A549 (cell line): ENCODE measurements at regions not wholly inside any gene's neighbourhood (a gene's known extent, or its start where the extent isn't known, plus 50 kb on each side); places are given as distances from the start of the nearest gene placed in this dataset.

Experiments
- ATAC-seq, 2 experiments: fragments of 200-7000 bp in 1 of 2; fragments of >200 bp in 1 of 2; cut with Nextera tagmentation in 1 of 2; cut with Tn5 transposase in 1 of 2; 3 replicates each; pipeline versions ENCODE4 v1.8.0 to v1.9.1; 2018 to 2020; ENCODE audit warnings: mild to moderate bottlenecking in 1 of 2, moderate library complexity in 1 of 2
- CTCF ChIA-PET: fragments of 300-600 bp; sonication (Branson Sonifier 250); formaldehyde crosslinking; extraction: SDS; loops from one replicate; lab custom pipeline; 2021; ENCODE audit warnings: antibody characterized with exemption, inconsistent platforms; lab: Yijun Ruan, JAX
- POLR2A ChIA-PET: fragments of 350-600 bp; formaldehyde crosslinking; extraction: SDS; loops from one replicate; lab custom pipeline; 2021; ENCODE audit warnings: antibody characterized with exemption, inconsistent platforms; lab: Yijun Ruan, JAX
- DNase-seq, 2 experiments: peaks; one replicate each; pipeline versions ENCODE4 v3.0.0 to v3.0.0-alpha.2; 2011 to 2016; ENCODE audit warnings: low read depth in 1 of 2, low spot score in 1 of 2
- FAIRE-seq: peaks from 2 replicates; lab custom pipeline; 2011; peaks lifted over from hg19 to GRCh38; lab: Jason Lieb, UNC
- H3K27ac ChIP-seq, 2 experiments: fragments of >200 bp; sonication (Bioruptor Twin); formaldehyde crosslinking; 3 replicates each; pipeline ENCODE4 v1.5.1; 2016 to 2017
- H3K4me1 ChIP-seq: fragments of >200 bp; sonication (Bioruptor Twin); formaldehyde crosslinking; 3 replicates; pipeline ENCODE4 v1.6.1; 2016
- H3K4me2 ChIP-seq: fragments of >200 bp; sonication (Bioruptor Twin); formaldehyde crosslinking; 3 replicates; pipeline ENCODE4 v1.6.1; 2016
- H3K4me3 ChIP-seq: fragments of >200 bp; sonication (Bioruptor Twin); formaldehyde crosslinking; 3 replicates; pipeline ENCODE4 v1.5.1; 2016
- H3K9me3 ChIP-seq: fragments of >200 bp; sonication (Bioruptor Twin); formaldehyde crosslinking; 3 replicates; pipeline ENCODE4 v1.6.1; 2016
- BHLHE40 ChIP-seq: IDR thresholded peaks from 2 replicates; pipeline ENCODE4 v1.6.1; 2012; ENCODE audit warnings: low read depth, low read length, inconsistent platforms
- CBX2 ChIP-seq: fragments of 200-600 bp; sonication (generic); IDR thresholded peaks from 2 replicates; pipeline ENCODE4 v1.6.1; 2016; ENCODE audit warnings: low read depth, mild to moderate bottlenecking, borderline replicate concordance
- CBX8 ChIP-seq: fragments of 200-600 bp; sonication (generic); IDR thresholded peaks from 2 replicates; pipeline ENCODE4 v1.6.1; 2016
- CEBPB ChIP-seq, 2 experiments: fragments of >200 bp in 1 of 2; sonication (Bioruptor Twin) in 1 of 2; formaldehyde crosslinking in 1 of 2; IDR thresholded peaks; 2 replicates each; pipeline ENCODE4 v1.6.1; 2012 to 2016
- CHD2 ChIP-seq: fragments of 150-350 bp; IDR thresholded peaks from 2 replicates; pipeline ENCODE4 v1.6.1; 2014; ENCODE audit warnings: low read length; ENCODE audit not compliant: partially characterized antibody
- EHF ChIP-seq: fragments of 250-450 bp; sonication (Bioruptor Pico); IDR thresholded peaks from 2 replicates; pipeline ENCODE4 v1.5.0; 2020; ENCODE audit warnings: mild to moderate bottlenecking
- ESRRA ChIP-seq: fragments of 150-350 bp; IDR thresholded peaks from 2 replicates; pipeline ENCODE4 v1.6.1; 2014; ENCODE audit warnings: mild to moderate bottlenecking, low read length, borderline replicate concordance
- FOSB ChIP-seq: fragments of 250-450 bp; sonication (Bioruptor Pico); IDR thresholded peaks from 2 replicates; pipeline ENCODE4 v1.5.0; 2020; ENCODE audit warnings: mild to moderate bottlenecking, moderate library complexity
- HOXB5 ChIP-seq: fragments of 250-450 bp; sonication (Bioruptor Pico); IDR thresholded peaks from 2 replicates; pipeline ENCODE4 v1.5.0; 2020; ENCODE audit warnings: mild to moderate bottlenecking, moderate library complexity
- JUN ChIP-seq, 2 experiments: fragments of >200 bp; sonication (Bioruptor Twin); formaldehyde crosslinking; IDR thresholded peaks; 2 replicates in 1 of 2; 3 replicates in 1 of 2; pipeline ENCODE4 v1.6.1; 2016 to 2017
- KDM1A ChIP-seq: fragments of 200-600 bp; sonication (generic); IDR thresholded peaks from 2 replicates; pipeline ENCODE4 v1.6.1; 2016; ENCODE audit warnings: low read depth, mild to moderate bottlenecking
- KDM5A ChIP-seq: fragments of 200-600 bp; sonication (generic); IDR thresholded peaks from 2 replicates; pipeline ENCODE4 v1.6.1; 2016; ENCODE audit warnings: antibody characterized with exemption, mild to moderate bottlenecking
- MAZ ChIP-seq: fragments of 150-350 bp; IDR thresholded peaks from 2 replicates; pipeline ENCODE4 v1.6.1; 2014; ENCODE audit warnings: antibody characterized with exemption, low read depth, low read length, borderline replicate concordance
- NFE2L2 ChIP-seq: fragments of 150-350 bp; conservative IDR thresholded peaks from 2 replicates; pipeline ENCODE4 v1.6.1; 2014; ENCODE audit warnings: low read length
- NPAS2 ChIP-seq: fragments of 250-450 bp; sonication (Bioruptor Pico); IDR thresholded peaks from 2 replicates; pipeline ENCODE4 v1.8.0; 2022; ENCODE audit warnings: mild to moderate bottlenecking, moderate library complexity, borderline replicate concordance
- POLR2AphosphoS2 ChIP-seq: conservative IDR thresholded peaks from 2 replicates; pipeline ENCODE4 v1.6.1; 2012; ENCODE audit warnings: low read length, improper control_type of control experiment, inconsistent platforms
- RFX5 ChIP-seq: fragments of 450-650 bp; IDR thresholded peaks from 2 replicates; pipeline ENCODE4 v1.7.1; 2014; ENCODE audit warnings: antibody characterized with exemption, mild to moderate bottlenecking, moderate library complexity
- SMC3 ChIP-seq: fragments of >200 bp; sonication (Bioruptor Twin); formaldehyde crosslinking; IDR thresholded peaks from 3 replicates; pipeline ENCODE4 v1.6.1; 2018; ENCODE audit warnings: inconsistent platforms
- TP53 ChIP-seq: fragments of 250-450 bp; sonication (Bioruptor Pico); IDR thresholded peaks from 2 replicates; pipeline ENCODE4 v1.5.0; 2021; ENCODE audit warnings: mild to moderate bottlenecking, moderate library complexity
- ZFP36 ChIP-seq: fragments of 450-650 bp; IDR thresholded peaks from 2 replicates; pipeline ENCODE4 v1.6.1; 2014; ENCODE audit warnings: borderline replicate concordance; ENCODE audit not compliant: partially characterized antibody
- ZNF302 ChIP-seq: fragments of 250-450 bp; sonication (Bioruptor Pico); IDR thresholded peaks from 2 replicates; pipeline ENCODE4 v1.9.0; 2021; ENCODE audit warnings: inconsistent platforms, mild to moderate bottlenecking, moderate library complexity
- WGBS: methylation state at CpG from one replicate; pipeline ENCODE4 v1.1.6; 2017; ENCODE audit errors: missing lambda C conversion rate; 5-methylcytosine and 5-hydroxymethylcytosine counted together
- TF ChIP-seq, protein P1 (sequence below): fragments of 450-650 bp; IDR thresholded peaks from 2 replicates; pipeline ENCODE4 v1.6.1; 2014; ENCODE audit warnings: antibody characterized with exemption
- TF ChIP-seq, protein P2 (sequence below): fragments of 150-350 bp; IDR thresholded peaks from 2 replicates; pipeline ENCODE4 v1.6.1; 2014; ENCODE audit warnings: low read depth, mild to moderate bottlenecking, low read length
- TF ChIP-seq, protein P3 (sequence below): fragments of 200-600 bp; sonication (generic); IDR thresholded peaks from 2 replicates; pipeline ENCODE4 v1.6.1; 2016; ENCODE audit warnings: antibody characterized with exemption, mild to moderate bottlenecking, moderate library complexity

DNA sequence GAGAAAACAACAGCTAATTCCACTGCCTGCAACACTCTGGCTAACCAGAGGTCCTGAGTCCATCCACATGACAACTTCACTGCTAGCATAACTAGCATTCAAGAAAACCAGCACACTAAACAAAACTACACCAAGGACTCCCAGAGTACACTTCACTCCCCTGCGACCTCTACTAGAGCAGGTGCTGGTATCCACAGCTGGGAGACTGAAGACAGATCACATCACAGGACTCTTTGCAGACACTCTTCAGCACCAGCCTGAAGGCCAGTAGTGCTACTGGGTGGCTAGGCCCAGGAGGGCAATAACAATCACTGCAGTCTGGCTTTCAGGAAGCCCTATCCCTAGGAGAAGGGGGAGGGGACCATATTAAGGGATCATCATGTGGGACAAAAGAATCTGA is 54.4 kb upstream of the MYB start:
- Histone ChIP-seq H3K4me1 (no peaks in the 10 kb centered on the region), H3K9me3 (no peaks in the 10 kb centered on the region), H3K27ac (no peak overlapping the region), H3K4me2 (no peak overlapping the region), H3K4me3 (no peak overlapping the region)
- WGBS, result 0% methylated on average over 1 of the region's 1 CpG
- ChIA-PET POLR2A (no interaction called here), CTCF (interaction anchor here (0.9 kb wide), 1 partner anchor 37 kb away, joined by 3 read pairs; no protein-coding TSS in a partner anchor)
- DNase-seq, result no peak
- FAIRE-seq, result no peak
- ATAC-seq, result no peak
- TF ChIP-seq KDM5A, result no peak
- no peak for TF ChIP-seq CEBPB (IDR thresholded peaks at IDR 0.05)
- no peak for TF ChIP-seq ZNF302
- no peak for TF ChIP-seq SMC3
- no peak for TF ChIP-seq NPAS2
- TF ChIP-seq, protein P1, sequence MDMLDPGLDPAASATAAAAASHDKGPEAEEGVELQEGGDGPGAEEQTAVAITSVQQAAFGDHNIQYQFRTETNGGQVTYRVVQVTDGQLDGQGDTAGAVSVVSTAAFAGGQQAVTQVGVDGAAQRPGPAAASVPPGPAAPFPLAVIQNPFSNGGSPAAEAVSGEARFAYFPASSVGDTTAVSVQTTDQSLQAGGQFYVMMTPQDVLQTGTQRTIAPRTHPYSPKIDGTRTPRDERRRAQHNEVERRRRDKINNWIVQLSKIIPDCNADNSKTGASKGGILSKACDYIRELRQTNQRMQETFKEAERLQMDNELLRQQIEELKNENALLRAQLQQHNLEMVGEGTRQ, result no peak
- no peak for TF ChIP-seq RFX5
- TF ChIP-seq KDM1A, result no peak
- no peak for TF ChIP-seq TP53 (CRISPR knock-in tag)
- no peak for TF ChIP-seq NFE2L2
- no peak for TF ChIP-seq ESRRA
- TF ChIP-seq EHF (CRISPR knock-in tag), result no peak
- TF ChIP-seq HOXB5, result no peak
- no peak for TF ChIP-seq MAZ
- TF ChIP-seq CBX8, result no peak

DNA sequence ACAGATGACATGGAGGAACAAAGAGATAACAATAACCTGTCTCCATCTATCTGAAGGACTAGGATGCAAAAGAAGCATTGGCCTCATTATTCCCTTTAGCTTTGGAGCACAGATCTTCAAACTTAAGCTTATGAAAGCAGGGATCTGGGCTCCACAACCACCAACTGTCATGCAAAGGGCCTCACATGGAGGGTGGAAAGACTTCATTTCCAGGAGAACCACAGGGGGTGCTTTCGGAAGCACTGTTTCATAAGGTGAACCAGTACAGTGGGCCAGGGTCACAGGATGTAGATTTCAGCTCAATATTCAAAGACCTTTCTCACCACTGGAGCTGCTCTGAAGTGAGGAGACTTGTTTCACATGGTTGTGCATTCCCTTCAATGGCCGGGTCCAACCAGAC is 55.1 kb upstream of the MYB start:
- TF ChIP-seq BHLHE40, result no peak
- TF ChIP-seq, protein P1, result no peak
- ATAC-seq, result no peak

DNA sequence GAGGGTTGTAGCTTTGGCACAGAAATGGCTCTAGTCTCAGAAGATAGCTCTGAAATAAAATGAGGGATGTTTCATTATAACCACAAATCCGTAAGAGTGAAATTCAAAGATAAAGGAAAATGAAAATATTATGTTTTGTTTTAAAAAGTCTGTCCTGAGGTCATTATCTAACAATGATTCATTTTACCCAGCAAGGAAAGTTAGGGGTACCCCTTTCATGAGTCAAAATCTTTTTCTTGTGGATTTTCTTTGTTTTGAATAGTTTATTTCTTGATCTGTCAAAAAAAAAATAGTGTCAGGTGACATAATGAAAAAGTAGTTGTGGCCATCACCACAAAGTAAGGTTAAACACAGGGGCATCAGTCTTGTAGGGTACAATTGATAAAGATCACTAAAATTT is 59.7 kb upstream of the MYB start:
- no peak for FAIRE-seq
- no peak overlapping the region for H3K27ac ChIP-seq
- H3K9me3 ChIP-seq, result no peaks in the 10 kb centered on the region
- no peak for TF ChIP-seq POLR2AphosphoS2
- TF ChIP-seq HOXB5, result no peak
- TF ChIP-seq, protein P2, sequence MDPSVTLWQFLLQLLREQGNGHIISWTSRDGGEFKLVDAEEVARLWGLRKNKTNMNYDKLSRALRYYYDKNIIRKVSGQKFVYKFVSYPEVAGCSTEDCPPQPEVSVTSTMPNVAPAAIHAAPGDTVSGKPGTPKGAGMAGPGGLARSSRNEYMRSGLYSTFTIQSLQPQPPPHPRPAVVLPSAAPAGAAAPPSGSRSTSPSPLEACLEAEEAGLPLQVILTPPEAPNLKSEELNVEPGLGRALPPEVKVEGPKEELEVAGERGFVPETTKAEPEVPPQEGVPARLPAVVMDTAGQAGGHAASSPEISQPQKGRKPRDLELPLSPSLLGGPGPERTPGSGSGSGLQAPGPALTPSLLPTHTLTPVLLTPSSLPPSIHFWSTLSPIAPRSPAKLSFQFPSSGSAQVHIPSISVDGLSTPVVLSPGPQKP, result no peak
- no peak for TF ChIP-seq RFX5
- TF ChIP-seq, protein P3, sequence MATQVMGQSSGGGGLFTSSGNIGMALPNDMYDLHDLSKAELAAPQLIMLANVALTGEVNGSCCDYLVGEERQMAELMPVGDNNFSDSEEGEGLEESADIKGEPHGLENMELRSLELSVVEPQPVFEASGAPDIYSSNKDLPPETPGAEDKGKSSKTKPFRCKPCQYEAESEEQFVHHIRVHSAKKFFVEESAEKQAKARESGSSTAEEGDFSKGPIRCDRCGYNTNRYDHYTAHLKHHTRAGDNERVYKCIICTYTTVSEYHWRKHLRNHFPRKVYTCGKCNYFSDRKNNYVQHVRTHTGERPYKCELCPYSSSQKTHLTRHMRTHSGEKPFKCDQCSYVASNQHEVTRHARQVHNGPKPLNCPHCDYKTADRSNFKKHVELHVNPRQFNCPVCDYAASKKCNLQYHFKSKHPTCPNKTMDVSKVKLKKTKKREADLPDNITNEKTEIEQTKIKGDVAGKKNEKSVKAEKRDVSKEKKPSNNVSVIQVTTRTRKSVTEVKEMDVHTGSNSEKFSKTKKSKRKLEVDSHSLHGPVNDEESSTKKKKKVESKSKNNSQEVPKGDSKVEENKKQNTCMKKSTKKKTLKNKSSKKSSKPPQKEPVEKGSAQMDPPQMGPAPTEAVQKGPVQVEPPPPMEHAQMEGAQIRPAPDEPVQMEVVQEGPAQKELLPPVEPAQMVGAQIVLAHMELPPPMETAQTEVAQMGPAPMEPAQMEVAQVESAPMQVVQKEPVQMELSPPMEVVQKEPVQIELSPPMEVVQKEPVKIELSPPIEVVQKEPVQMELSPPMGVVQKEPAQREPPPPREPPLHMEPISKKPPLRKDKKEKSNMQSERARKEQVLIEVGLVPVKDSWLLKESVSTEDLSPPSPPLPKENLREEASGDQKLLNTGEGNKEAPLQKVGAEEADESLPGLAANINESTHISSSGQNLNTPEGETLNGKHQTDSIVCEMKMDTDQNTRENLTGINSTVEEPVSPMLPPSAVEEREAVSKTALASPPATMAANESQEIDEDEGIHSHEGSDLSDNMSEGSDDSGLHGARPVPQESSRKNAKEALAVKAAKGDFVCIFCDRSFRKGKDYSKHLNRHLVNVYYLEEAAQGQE, result no peak
- no peak for TF ChIP-seq ZFP36
- TF ChIP-seq CBX2, result no peak
- no peak for TF ChIP-seq FOSB
- TF ChIP-seq JUN (IDR thresholded peaks at IDR 0.05), result no peak
- TF ChIP-seq CHD2, result no peak
- ChIA-PET POLR2A (no interaction called here), CTCF (interaction anchor here (1.3 kb wide), 1 partner anchor 8 kb away, joined by 4 read pairs; no protein-coding TSS in a partner anchor)
- H3K4me2 ChIP-seq, result no peak overlapping the region
- H3K4me1 ChIP-seq, result no peaks in the 10 kb centered on the region
- 84% methylated on average over 1 of the region's 1 CpG for WGBS
- H3K4me3 ChIP-seq, result no peak overlapping the region
- no peak for ATAC-seq
- no peak for DNase-seq

More for the DNA sequence above, 55.1 kb upstream of the MYB start:
- Histone ChIP-seq H3K9me3 (no peaks in the 10 kb centered on the region), H3K4me1 (no peaks in the 10 kb centered on the region), H3K4me2 (no peak overlapping the region), H3K4me3 (no peak overlapping the region), H3K27ac (no peak overlapping the region)
- DNase-seq (no peak), FAIRE-seq (no peak)
- CTCF ChIA-PET, result interaction anchor here (0.9 kb wide), 1 partner anchor 36 kb away, joined by 3 read pairs; no protein-coding TSS in a partner anchor
- POLR2A ChIA-PET, result no interaction called here
- WGBS, result 67% methylated on average over 2 of the region's 2 CpGs
